ENCODE measurements at regions not wholly inside any gene's neighbourhood (a gene's known extent, or its start where the extent isn't known, plus 50 kb on each side); places are given as distances from the start of the nearest gene placed in this dataset.

GRCh38 chr21:15534450-15534886, 195.3 kb upstream of the USP25 start:
- DNase-seq: no peak

- no peak for DNase-seq
Observed at GRCh38 chr21:15539376-15539775, 190.4 kb upstream of the USP25 start.

GRCh38 chr21:15543473-15543872, 186.3 kb upstream of the USP25 start:
- no peak for DNase-seq

- DNase-seq: no peak
Observed at GRCh38 chr21:15549671-15550070, 180.1 kb upstream of the USP25 start.

- DNase-seq: no peak
Observed at GRCh38 chr21:15552914-15553494, 176.8 kb upstream of the USP25 start.

GRCh38 chr21:15557925-15558324, 171.9 kb upstream of the USP25 start:
- no peak for DNase-seq

GRCh38 chr21:15558884-15559283, 170.9 kb upstream of the USP25 start:
- no peak for DNase-seq

GRCh38 chr21:15559660-15560059, 170.1 kb upstream of the USP25 start:
- no peak for DNase-seq

- DNase-seq: no peak
Observed at GRCh38 chr21:15560383-15561056, 169.3 kb upstream of the USP25 start.

- no peak for DNase-seq
Observed at GRCh38 chr21:15562748-15563147, 167.0 kb upstream of the USP25 start.

GRCh38 chr21:15564907-15565306, 164.9 kb upstream of the USP25 start:
- DNase-seq: no peak

GRCh38 chr21:15566703-15567102, 163.1 kb upstream of the USP25 start:
- DNase-seq: no peak

GRCh38 chr21:15567191-15567590, 162.6 kb upstream of the USP25 start:
- no peak for DNase-seq

- DNase-seq: no peak
Observed at GRCh38 chr21:15568516-15568915, 161.3 kb upstream of the USP25 start.

- no peak for DNase-seq
Observed at GRCh38 chr21:15586752-15587427, 142.9 kb upstream of the USP25 start.

GRCh38 chr21:15592271-15592860, 137.4 kb upstream of the USP25 start:
- DNase-seq: no peak

GRCh38 chr21:15592957-15593356, 136.8 kb upstream of the USP25 start:
- no peak for DNase-seq

GRCh38 chr21:15601390-15601789, 128.4 kb upstream of the USP25 start:
- DNase-seq: no peak

GRCh38 chr21:15604413-15604812, 125.4 kb upstream of the USP25 start:
- DNase-seq: no peak

GRCh38 chr21:15614766-15615165, 115.0 kb upstream of the USP25 start:
- no peak for DNase-seq

GRCh38 chr21:15616864-15617574, 112.8 kb upstream of the USP25 start:
- no peak for DNase-seq

GRCh38 chr21:15617964-15618363, 111.8 kb upstream of the USP25 start:
- DNase-seq: no peak

- no peak for DNase-seq
Observed at GRCh38 chr21:15620892-15621291, 108.9 kb upstream of the USP25 start.

Measured in occipital lobe (tissue), 1 donor.